Forelimb muscle (tissue), 1 donor: ENCODE measurements at regions not wholly inside any gene's neighbourhood (a gene's known extent, or its start where the extent isn't known, plus 50 kb on each side); places are given as distances from the start of the nearest gene placed in this dataset.
"Not testable (repeated sequence)": the region's sequence is repeated elsewhere in the genome, so short reads cannot be mapped to it uniquely, and the experiment has no call there.

Experiments
- DNase-seq: peaks from one replicate; pipeline ENCODE4 v3.0.0-alpha.2; 2013; ENCODE audit warnings: low read depth

- no peak for DNase-seq
Observed at GRCh38 chr4:179112441-179113170, 1670.4 kb upstream of the AGA start.

- no peak for DNase-seq
Observed at GRCh38 chr4:179114615-179115014, 1672.4 kb upstream of the AGA start.

GRCh38 chr4:179116011-179116410 lies 1673.8 kb upstream of the AGA start:
- DNase-seq, result no peak

GRCh38 chr4:179116581-179116980 lies 1674.3 kb upstream of the AGA start:
- DNase-seq, result no peak

GRCh38 chr4:179123084-179123483 lies 1680.8 kb upstream of the AGA start:
- no peak for DNase-seq

- no peak for DNase-seq
Observed at GRCh38 chr4:179124419-179124818, 1682.2 kb upstream of the AGA start.

GRCh38 chr4:179124957-179125356 lies 1682.7 kb upstream of the AGA start:
- DNase-seq, result no peak

- DNase-seq, result no peak
Observed at GRCh38 chr4:179125870-179126269, 1683.6 kb upstream of the AGA start.

- no peak for DNase-seq
Observed at GRCh38 chr4:179128299-179128698, 1686.1 kb upstream of the AGA start.

- no peak for DNase-seq
Observed at GRCh38 chr4:179130122-179130714, 1688.0 kb upstream of the AGA start.

- DNase-seq, result no peak
Observed at GRCh38 chr4:179145746-179146525, 1703.7 kb upstream of the AGA start.

GRCh38 chr4:179151770-179152169 lies 1709.5 kb upstream of the AGA start:
- no peak for DNase-seq

- DNase-seq, result no peak
Observed at GRCh38 chr4:179163147-179163546, 1720.9 kb upstream of the AGA start.

- no peak for DNase-seq
Observed at GRCh38 chr4:179164267-179164999, 1722.2 kb upstream of the AGA start.

GRCh38 chr4:179165000-179165738 lies 1722.9 kb upstream of the AGA start:
- no peak for DNase-seq

GRCh38 chr4:179165862-179166261 lies 1723.6 kb upstream of the AGA start:
- no peak for DNase-seq

- DNase-seq, result not testable (repeated sequence)
Observed at GRCh38 chr4:179170308-179170707, 1728.1 kb upstream of the AGA start.

GRCh38 chr4:179182741-179183140 lies 1740.5 kb upstream of the AGA start:
- DNase-seq, result no peak

GRCh38 chr4:179195887-179196286 lies 1753.7 kb upstream of the AGA start:
- no peak for DNase-seq

GRCh38 chr4:179196511-179196910 lies 1754.3 kb upstream of the AGA start:
- DNase-seq, result no peak

GRCh38 chr4:179200681-179201080 lies 1758.4 kb upstream of the AGA start:
- no peak for DNase-seq
